Activated naive CD8-positive, alpha-beta T cell (primary cell): ENCODE measurements at regions not wholly inside any gene's neighbourhood (a gene's known extent, or its start where the extent isn't known, plus 50 kb on each side); places are given as distances from the start of the nearest gene placed in this dataset.

Experiments
- H3K27ac Mint-ChIP-seq: one replicate; pipeline ENCODE4 v1.8.0; 2021; ENCODE audit warnings: mixed read lengths
- H3K27me3 Mint-ChIP-seq: one replicate; pipeline ENCODE4 v1.8.0; 2021; ENCODE audit warnings: mixed read lengths
- H3K36me3 Mint-ChIP-seq: one replicate; pipeline ENCODE4 v1.8.0; 2021; ENCODE audit warnings: mixed read lengths
- H3K4me1 Mint-ChIP-seq: one replicate; pipeline ENCODE4 v1.8.0; 2021; ENCODE audit warnings: low read depth, mixed read lengths
- H3K4me3 Mint-ChIP-seq: one replicate; pipeline ENCODE4 v1.8.0; 2021; ENCODE audit warnings: mild to moderate bottlenecking, mixed read lengths
- H3K9me3 Mint-ChIP-seq: one replicate; pipeline ENCODE4 v1.8.0; 2021; ENCODE audit warnings: low read depth, mixed read lengths

DNA sequence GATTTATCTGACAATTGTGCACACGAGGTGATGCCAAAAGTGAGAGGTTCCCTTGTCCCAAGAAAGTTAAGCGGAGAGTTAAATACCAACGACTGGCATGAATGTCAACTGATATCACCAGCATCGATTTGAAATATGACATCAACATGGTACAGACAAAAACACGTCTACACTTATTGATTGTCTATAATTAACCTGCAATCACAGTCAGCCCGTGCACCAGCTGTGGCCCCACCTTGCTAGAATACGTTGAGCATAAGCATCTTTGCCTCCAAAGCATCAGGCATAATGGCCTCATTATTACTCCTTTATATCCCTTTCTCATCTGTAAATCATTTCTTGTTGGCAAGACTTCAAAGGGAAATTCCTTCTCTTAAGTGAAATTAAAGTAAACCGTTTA, 625.4 kb downstream of the IRX1 start:
- Mint-ChIP-seq H3K4me1 (no peaks in the 10 kb centered on the region), H3K27me3 (no peaks in the 10 kb centered on the region), H3K9me3 (no peaks in the 10 kb centered on the region), H3K36me3 (no peaks in the 10 kb centered on the region), H3K4me3 (no peak overlapping the region), H3K27ac (no peak overlapping the region)

- no peak overlapping the region for H3K27ac Mint-ChIP-seq
- H3K4me3 Mint-ChIP-seq, result no peak overlapping the region
- no peaks in the 10 kb centered on the region for H3K27me3 Mint-ChIP-seq
- H3K4me1 Mint-ChIP-seq, result no peaks in the 10 kb centered on the region
- H3K9me3 Mint-ChIP-seq, result no peaks in the 10 kb centered on the region
- no peaks in the 10 kb centered on the region for H3K36me3 Mint-ChIP-seq
Measured at GRCh38 chr5:4222147-4222546, 626.5 kb downstream of the IRX1 start.

DNA sequence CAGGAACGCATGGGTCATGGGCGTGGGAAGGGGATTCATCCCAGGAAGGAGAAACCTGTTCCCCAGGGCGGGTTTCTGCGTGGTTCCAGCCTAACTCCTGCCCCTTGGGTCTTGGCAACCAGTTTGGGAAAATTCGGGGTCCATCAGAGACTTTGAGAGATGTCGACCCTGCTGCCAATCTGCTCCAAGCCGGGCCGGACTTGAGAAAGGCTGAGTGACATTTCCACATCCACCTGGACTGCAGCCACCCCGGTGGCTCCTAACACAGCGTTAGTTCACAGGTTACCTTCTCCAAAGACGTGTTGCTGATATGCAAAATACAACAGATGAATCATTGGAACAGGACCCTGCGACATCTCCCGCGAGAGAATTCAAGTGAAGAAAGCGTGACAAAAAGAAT, 627.2 kb downstream of the IRX1 start:
- no peaks in the 10 kb centered on the region for H3K27me3 Mint-ChIP-seq
- H3K27ac Mint-ChIP-seq, result no peak overlapping the region
- H3K4me1 Mint-ChIP-seq, result no peaks in the 10 kb centered on the region
- no peaks in the 10 kb centered on the region for H3K9me3 Mint-ChIP-seq
- no peaks in the 10 kb centered on the region for H3K36me3 Mint-ChIP-seq
- no peak overlapping the region for H3K4me3 Mint-ChIP-seq

DNA sequence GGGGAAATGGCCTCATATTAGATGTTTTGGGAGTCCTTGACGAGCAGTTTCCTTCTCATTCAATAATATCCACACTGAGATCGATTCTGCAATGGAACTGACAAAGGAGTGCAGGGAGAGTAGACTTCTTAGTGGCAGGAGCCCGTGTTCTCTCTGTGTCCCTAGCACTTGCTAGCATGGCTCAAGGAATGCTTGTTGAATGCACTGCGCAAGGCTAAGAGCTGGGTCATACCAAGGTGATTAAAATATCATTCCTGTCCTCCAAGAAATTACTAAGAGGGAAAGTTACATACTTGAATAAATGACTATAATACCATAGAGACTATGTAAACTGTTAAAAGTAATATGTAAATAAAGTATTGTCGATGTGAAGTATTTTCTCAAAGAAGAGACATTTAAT, 630.1 kb downstream of the IRX1 start:
- no peak overlapping the region for H3K27ac Mint-ChIP-seq
- H3K27me3 Mint-ChIP-seq, result no peaks in the 10 kb centered on the region
- no peak overlapping the region for H3K4me3 Mint-ChIP-seq

DNA sequence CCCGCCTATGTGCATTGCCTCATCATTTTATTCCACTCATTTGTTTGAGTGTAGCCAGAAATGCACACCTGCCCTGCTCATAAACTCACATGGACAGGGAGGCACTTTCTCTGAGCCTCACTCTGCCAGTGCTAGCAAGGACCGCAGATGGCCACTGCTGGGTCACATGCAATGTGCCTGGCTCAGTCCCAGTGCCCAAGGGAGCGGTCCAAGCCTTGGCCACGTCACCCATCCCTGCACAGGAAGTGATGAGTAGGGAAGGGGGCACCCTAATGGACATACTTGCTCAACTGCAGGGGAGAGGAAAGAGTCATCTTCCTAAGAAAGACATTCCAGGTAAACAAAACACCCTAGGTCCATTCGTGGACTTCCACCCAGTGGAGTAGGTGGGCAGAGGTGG, 630.9 kb downstream of the IRX1 start:
- H3K36me3 Mint-ChIP-seq, result no peaks in the 10 kb centered on the region
- H3K4me3 Mint-ChIP-seq, result no peak overlapping the region
- H3K4me1 Mint-ChIP-seq, result no peaks in the 10 kb centered on the region
- no peak overlapping the region for H3K27ac Mint-ChIP-seq
- no peaks in the 10 kb centered on the region for H3K9me3 Mint-ChIP-seq
- no peaks in the 10 kb centered on the region for H3K27me3 Mint-ChIP-seq

More for the DNA sequence above, 630.1 kb downstream of the IRX1 start:
- H3K9me3 Mint-ChIP-seq, result no peaks in the 10 kb centered on the region
- no peaks in the 10 kb centered on the region for H3K36me3 Mint-ChIP-seq
- no peaks in the 10 kb centered on the region for H3K4me1 Mint-ChIP-seq

DNA sequence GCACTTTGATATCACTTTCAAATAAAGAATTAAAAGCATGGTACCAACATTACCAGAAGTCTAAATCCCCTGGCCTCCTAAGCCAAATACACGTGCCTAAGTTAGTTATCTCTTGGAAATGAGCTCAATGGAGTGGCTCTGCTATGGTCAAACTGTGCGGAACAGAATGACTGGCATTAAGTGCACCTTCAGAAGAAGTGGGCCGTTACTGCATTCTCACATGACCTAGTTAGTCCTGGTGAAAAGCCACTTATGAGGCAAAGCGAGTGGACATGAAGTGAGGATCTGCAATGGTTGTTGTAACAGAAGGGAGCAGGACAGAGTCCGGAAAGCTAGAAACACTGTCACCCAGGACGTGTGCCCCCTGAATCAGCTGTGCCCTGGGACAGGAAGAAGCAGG, 633.1 kb downstream of the IRX1 start:
- H3K4me3 Mint-ChIP-seq, result no peak overlapping the region
- H3K9me3 Mint-ChIP-seq, result peaks cover 7% of the 10 kb centered on the region
- H3K36me3 Mint-ChIP-seq, result no peaks in the 10 kb centered on the region
- H3K27me3 Mint-ChIP-seq, result no peaks in the 10 kb centered on the region
- no peak overlapping the region for H3K27ac Mint-ChIP-seq
- H3K4me1 Mint-ChIP-seq, result no peaks in the 10 kb centered on the region

GRCh38 chr5:4229414-4230292, 634.0 kb downstream of the IRX1 start:
- no peak overlapping the region for H3K4me3 Mint-ChIP-seq
- no peak overlapping the region for H3K27ac Mint-ChIP-seq
- H3K4me1 Mint-ChIP-seq, result no peaks in the 10 kb centered on the region
- no peaks in the 10 kb centered on the region for H3K27me3 Mint-ChIP-seq
- H3K36me3 Mint-ChIP-seq, result no peaks in the 10 kb centered on the region
- H3K9me3 Mint-ChIP-seq, result peaks cover 14% of the 10 kb centered on the region

DNA sequence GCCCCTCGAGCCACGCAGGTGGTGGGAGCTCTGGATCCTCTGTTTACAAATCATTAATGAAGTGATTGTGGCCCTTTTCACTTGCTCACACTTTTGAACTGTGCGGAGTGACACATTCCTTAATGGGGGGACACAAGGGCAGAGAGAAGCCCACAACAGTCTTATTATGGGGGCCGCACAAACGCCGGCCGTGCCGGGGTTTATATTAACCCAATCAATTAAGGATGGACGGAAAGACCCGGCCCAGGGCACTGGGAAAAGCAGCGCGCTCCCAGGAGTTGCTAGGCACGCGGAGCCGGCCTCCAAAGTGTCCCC, 634.8 kb downstream of the IRX1 start:
- Mint-ChIP-seq H3K36me3 (no peaks in the 10 kb centered on the region), H3K4me3 (no peak overlapping the region), H3K4me1 (no peaks in the 10 kb centered on the region)

DNA sequence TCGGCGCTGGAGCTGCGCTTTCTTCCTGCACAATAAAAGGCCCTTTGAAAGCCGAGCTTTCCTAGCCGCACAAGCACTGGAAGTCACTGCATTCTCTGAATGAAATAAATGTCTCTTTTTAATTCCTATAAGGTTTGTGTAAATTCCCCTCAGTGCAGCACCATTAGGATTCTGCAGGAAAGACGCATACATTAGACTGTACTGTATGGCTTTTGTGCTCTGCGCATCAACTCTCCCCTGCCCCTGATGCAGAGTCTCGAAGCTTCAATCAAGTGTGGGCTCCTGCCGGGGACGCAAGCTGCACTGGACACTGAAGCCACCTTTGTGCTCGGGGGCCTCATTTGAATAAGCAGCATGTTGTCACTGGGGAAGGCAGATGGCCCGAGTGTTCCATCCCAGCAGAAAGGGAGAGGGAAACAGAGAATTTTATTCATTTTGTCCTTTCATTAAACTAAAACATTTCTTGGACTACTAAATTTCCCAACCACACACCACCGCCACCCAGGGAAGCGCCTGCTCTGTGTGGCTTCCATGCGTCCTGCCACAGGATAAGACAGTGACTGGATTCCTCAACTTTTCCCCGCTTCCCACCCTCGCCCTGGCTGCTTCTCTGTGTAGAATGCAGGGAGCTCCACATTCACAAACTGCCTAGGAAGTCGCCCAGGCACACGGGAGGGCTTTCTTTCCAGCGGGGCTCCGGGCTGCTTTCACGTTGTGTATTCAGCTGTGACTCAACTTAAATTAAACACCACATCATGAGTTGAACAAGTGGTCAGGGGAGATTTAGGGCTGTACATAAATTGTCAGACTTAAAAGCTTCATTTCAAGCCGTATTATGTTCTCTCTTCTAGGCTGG, 635.4 kb downstream of the IRX1 start:
- no peaks in the 10 kb centered on the region for H3K4me1 Mint-ChIP-seq
- H3K27ac Mint-ChIP-seq, result no peak overlapping the region
- H3K27me3 Mint-ChIP-seq, result no peaks in the 10 kb centered on the region
- no peaks in the 10 kb centered on the region for H3K36me3 Mint-ChIP-seq
- H3K9me3 Mint-ChIP-seq, result peaks cover 16% of the 10 kb centered on the region
- H3K4me3 Mint-ChIP-seq, result no peak overlapping the region

More for the DNA sequence above, 634.8 kb downstream of the IRX1 start:
- H3K9me3 Mint-ChIP-seq, result peaks cover 16% of the 10 kb centered on the region
- H3K27me3 Mint-ChIP-seq, result no peaks in the 10 kb centered on the region
- no peak overlapping the region for H3K27ac Mint-ChIP-seq

DNA sequence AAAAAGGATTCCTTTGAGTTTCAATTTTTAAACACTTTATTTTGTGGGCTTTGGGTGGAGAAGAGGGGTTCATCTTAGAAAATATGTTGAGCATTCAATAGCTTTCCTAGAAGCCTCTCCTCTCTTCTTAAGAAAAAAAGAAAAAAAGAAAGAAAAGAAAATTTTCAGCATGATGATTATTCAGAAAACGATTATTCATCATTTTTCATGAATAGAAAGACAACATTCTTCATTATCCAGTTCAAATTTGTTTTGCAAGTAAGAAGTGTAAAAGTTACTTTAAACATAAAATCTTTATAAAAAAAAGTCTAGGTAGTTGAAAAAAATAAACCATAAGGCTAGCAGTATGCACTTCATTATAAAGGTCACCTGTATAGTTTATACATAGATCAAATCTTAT, 636.5 kb downstream of the IRX1 start:
- no peak overlapping the region for H3K27ac Mint-ChIP-seq
- peaks cover 16% of the 10 kb centered on the region for H3K9me3 Mint-ChIP-seq
- H3K36me3 Mint-ChIP-seq, result no peaks in the 10 kb centered on the region
- H3K4me3 Mint-ChIP-seq, result no peak overlapping the region
- no peaks in the 10 kb centered on the region for H3K4me1 Mint-ChIP-seq
- H3K27me3 Mint-ChIP-seq, result no peaks in the 10 kb centered on the region

- Mint-ChIP-seq H3K4me1 (no peaks in the 10 kb centered on the region), H3K36me3 (no peaks in the 10 kb centered on the region), H3K27me3 (no peaks in the 10 kb centered on the region), H3K4me3 (no peak overlapping the region), H3K9me3 (peaks cover 16% of the 10 kb centered on the region), H3K27ac (no peak overlapping the region)
Measured at GRCh38 chr5:4233671-4234070, 638.0 kb downstream of the IRX1 start.

GRCh38 chr5:4243479-4244264, 648.0 kb downstream of the IRX1 start:
- Mint-ChIP-seq H3K27me3 (no peaks in the 10 kb centered on the region), H3K4me3 (no peak overlapping the region), H3K9me3 (no peaks in the 10 kb centered on the region), H3K36me3 (no peaks in the 10 kb centered on the region), H3K4me1 (no peaks in the 10 kb centered on the region), H3K27ac (no peak overlapping the region)

DNA sequence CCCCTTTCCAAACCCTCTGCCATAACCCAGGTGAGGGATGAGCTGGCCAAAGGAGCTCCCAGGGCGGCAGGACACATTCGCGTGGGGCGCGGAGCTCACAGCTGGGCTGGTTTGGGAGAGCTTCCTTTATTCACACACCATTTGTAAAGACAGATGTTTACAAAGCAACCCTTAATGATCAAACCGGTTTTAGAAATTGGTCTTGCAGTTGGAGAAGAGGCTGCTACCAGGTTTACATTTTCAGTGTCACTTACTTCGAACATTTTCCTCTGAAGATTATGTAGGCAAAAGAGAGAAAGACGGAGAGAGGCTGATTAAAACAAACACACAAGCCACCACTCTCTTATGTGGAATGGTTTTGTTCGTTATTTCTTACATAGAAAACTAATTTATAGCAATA, 648.7 kb downstream of the IRX1 start:
- H3K36me3 Mint-ChIP-seq, result no peaks in the 10 kb centered on the region
- H3K9me3 Mint-ChIP-seq, result no peaks in the 10 kb centered on the region
- no peaks in the 10 kb centered on the region for H3K27me3 Mint-ChIP-seq

DNA sequence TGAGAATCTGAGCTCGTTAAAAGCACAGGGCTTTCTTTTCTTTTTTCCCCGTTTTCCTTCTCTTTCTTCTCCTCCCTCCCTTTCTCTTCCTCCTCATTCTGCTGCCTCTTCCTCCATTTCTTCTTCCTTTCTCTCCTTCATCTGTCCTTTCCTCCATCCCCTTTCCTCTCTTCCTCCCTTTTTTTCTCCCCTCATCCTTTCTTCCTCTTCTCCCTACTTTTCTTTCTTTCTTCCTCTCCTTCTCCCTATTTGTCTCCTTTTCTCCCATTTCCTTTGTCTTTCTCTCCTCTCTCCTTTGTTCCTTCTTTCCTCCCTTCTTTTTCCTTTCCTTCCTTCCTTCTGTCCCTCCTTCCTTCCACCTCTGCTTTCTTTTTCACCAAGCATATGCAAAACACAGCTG, 649.4 kb downstream of the IRX1 start:
- no peaks in the 10 kb centered on the region for H3K27me3 Mint-ChIP-seq
- no peaks in the 10 kb centered on the region for H3K36me3 Mint-ChIP-seq
- H3K4me1 Mint-ChIP-seq, result no peaks in the 10 kb centered on the region
- no peak overlapping the region for H3K4me3 Mint-ChIP-seq
- H3K9me3 Mint-ChIP-seq, result no peaks in the 10 kb centered on the region
- no peak overlapping the region for H3K27ac Mint-ChIP-seq

More for the DNA sequence above, 648.7 kb downstream of the IRX1 start:
- Mint-ChIP-seq H3K27ac (no peak overlapping the region), H3K4me3 (no peak overlapping the region), H3K4me1 (no peaks in the 10 kb centered on the region)

GRCh38 chr5:4245511-4245910, 649.9 kb downstream of the IRX1 start:
- H3K27ac Mint-ChIP-seq, result no peak overlapping the region
- H3K9me3 Mint-ChIP-seq, result no peaks in the 10 kb centered on the region
- H3K4me3 Mint-ChIP-seq, result no peak overlapping the region
- H3K4me1 Mint-ChIP-seq, result no peaks in the 10 kb centered on the region
- no peaks in the 10 kb centered on the region for H3K36me3 Mint-ChIP-seq
- no peaks in the 10 kb centered on the region for H3K27me3 Mint-ChIP-seq
